GM12873 (cell line): ENCODE measurements at regions not wholly inside any gene's neighbourhood (a gene's known extent, or its start where the extent isn't known, plus 50 kb on each side); places are given as distances from the start of the nearest gene placed in this dataset.
A peak's percentile ranks its signal among the peaks of the same experiment; 100 is the strongest.

Experiments
- CTCF ChIP-seq: IDR thresholded peaks from 2 replicates; pipeline ENCODE4 v1.5.1; 2012; ENCODE audit warnings: low read depth, mild to moderate bottlenecking, moderate library complexity, low read length, control low read depth; ENCODE audit not compliant: insufficient read depth; ENCODE audit errors: missing control alignments

DNA sequence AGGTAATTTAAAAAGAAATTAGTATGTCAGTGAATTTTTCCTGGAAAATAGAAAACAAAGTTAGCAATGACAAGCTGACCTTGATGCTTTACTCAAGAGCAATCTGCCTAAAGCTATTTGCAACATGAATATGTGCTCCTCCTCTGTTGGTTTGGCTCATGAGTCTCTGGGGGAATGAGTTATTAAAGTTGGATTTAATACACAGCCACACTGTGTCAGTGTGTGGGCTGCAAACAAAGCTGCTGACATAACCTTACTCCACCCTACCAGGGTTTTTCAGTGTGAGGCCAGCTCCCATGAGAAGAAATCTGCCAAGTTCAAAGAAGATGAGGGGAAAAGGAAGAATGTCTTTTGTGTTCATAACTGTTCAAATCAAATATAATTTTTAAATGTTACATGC is 280.5 kb downstream of the TLL1 start:
- TF ChIP-seq CTCF = no peak

GRCh38 chr4:166162327-166162726 is 289.3 kb downstream of the TLL1 start:
- TF ChIP-seq CTCF = no peak

DNA sequence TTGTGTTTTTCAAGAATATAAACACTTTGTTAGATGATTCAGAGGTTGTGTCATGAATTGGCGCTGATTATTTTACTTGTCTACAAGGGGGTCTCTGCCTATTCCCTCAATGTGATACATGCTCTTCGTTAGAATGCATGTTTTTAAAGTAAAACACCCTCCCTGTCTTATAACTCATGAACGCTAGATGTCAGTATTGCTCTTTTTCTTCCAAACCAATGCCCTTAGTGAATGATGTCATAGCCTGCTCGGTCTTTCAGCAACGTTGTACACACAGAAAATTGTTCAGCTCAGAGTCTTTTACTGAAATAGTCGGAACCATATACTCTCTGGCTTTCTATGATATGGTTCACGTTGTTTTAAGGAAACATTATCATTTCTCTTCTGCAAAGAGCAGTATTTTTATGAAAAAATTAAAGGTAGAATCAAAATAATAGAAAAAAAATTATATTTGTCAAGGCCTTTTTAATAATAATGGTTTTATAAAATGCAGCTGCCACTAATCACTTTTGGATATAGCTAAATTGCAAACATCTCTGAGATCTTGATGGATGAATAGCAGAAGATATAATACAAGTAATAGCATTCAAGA is 292.9 kb downstream of the TLL1 start:
- TF ChIP-seq CTCF = peak; percentile 68

- TF ChIP-seq CTCF = peak; percentile 31
Observed at GRCh38 chr4:166169111-166169510, 296.1 kb downstream of the TLL1 start.

DNA sequence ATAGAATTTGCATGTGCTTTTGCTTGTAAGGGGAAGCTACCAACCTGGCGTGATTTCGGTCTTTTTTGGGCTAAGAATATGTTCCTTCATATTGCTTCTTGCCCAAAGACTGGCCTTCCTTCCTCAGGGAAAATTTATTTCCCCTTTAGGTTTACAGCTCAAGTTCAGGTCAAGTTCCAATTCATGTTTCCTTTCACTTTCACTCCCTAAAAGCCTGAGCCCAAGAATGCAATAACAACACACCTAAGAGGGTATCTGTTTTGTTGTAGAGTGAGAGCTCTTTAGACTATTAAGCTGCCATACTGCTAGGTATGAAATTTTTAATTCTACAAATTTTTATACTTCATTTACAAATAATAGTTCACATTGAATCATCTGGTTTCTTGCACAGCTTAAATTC is 299.6 kb downstream of the TLL1 start:
- TF ChIP-seq CTCF = no peak

DNA sequence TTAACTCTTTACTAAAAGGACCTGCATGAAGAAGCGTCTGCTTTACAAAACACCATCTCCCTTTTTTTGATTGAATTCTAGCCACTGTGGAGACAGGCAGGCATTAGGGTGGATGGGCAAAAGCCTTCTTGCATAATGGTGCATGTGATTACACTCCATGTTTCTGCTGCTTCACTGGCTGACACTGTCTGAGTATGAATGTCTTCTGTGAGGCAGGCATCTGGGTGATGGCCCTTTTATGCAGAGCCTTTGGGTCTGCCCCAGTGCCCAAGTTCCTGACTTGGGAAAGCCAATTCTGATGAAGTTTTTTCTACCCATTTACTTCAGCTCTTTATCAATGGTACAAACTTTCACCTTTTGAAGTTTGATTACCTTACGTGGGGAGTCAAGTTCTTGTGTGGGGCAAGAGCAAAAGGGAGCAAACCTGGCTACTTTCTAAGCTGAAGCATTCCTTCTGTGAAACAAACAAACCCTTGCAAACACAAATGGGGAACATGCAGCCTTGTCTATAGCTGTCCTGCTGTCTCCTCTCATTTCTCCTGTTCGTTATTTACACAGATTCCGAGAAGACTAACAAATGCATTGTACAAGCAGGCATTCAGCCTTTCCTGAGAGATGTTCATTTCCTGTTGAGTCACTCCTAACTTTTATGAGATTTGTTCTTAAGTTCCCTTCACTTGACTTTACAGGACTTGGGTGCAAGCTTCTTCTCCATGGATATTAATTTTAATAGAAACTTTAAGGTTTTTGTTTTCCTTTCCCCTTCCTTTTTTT is 301.9 kb downstream of the TLL1 start:
- TF ChIP-seq CTCF = no peak

DNA sequence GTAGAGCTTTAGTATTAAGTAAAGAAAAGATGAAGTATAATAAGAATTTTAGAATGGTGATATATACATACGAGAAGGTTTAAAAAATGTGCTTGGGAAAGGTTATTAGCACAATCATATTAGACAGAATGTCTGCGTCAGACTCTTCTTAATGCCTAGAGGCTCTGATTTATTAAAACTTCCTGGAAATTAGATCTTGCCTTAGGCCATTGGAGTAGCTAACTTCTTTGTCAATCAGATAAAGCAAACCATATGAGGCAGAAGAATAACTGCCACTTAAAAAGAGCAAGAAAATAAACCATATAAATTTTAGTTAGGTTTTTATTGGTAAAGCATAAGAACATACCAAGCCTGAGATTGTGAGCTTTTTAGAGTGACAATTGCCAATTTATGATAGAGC is 309.1 kb downstream of the TLL1 start:
- no peak for TF ChIP-seq CTCF
